Calu3 (cell line): ENCODE measurements at regions not wholly inside any gene's neighbourhood (a gene's known extent, or its start where the extent isn't known, plus 50 kb on each side); places are given as distances from the start of the nearest gene placed in this dataset.

ENCODE experiments used
- BruUV-seq: library from RNA; stranded (reverse); fragments of 400-500 nt; replicated peaks from 2 replicates; lab custom pipeline; 2021; lab: Mats Ljungman, UMichigan
- CTCF ChIA-PET: fragments of 300-600 bp; sonication (Branson Sonifier 250); formaldehyde crosslinking; loops from one replicate; lab custom pipeline; 2022; ENCODE audit warnings: antibody characterized with exemption; lab: Charles Lee
- DNase-seq: peaks from one replicate; pipeline ENCODE4 v3.0.0; 2022
- H3K27ac Mint-ChIP-seq: one replicate; pipeline ENCODE4 v1.8.0; 2022; ENCODE audit warnings: mixed read lengths; ENCODE audit not compliant: unreplicated experiment
- H3K27me3 Mint-ChIP-seq: one replicate; pipeline ENCODE4 v1.8.0; 2022; ENCODE audit warnings: mixed read lengths; ENCODE audit not compliant: unreplicated experiment
- H3K36me3 Mint-ChIP-seq: one replicate; pipeline ENCODE4 v1.8.0; 2022; ENCODE audit warnings: mild to moderate bottlenecking, moderate library complexity, mixed read lengths; ENCODE audit not compliant: insufficient read depth, unreplicated experiment
- H3K4me1 Mint-ChIP-seq: one replicate; pipeline ENCODE4 v1.8.0; 2022; ENCODE audit warnings: mild to moderate bottlenecking, low read depth, mixed read lengths; ENCODE audit not compliant: unreplicated experiment
- H3K4me3 Mint-ChIP-seq: one replicate; pipeline ENCODE4 v1.8.0; 2022; ENCODE audit warnings: mild to moderate bottlenecking, low read depth, moderate library complexity, mixed read lengths; ENCODE audit not compliant: unreplicated experiment
- H3K9me3 Mint-ChIP-seq: one replicate; pipeline ENCODE4 v1.8.0; 2022; ENCODE audit warnings: low read depth, mixed read lengths; ENCODE audit not compliant: unreplicated experiment
- intact Hi-C: fragments of 100-400 bp; cut with micrococcal nuclease; formaldehyde crosslinking; loops from one replicate; pipeline ENCODE4 v1.10.0; 2022; ENCODE audit not compliant: unreplicated experiment
- TF ChIP-seq, protein P1 (sequence below): fragments of 200-600 bp; IDR thresholded peaks from one replicate; pipeline ENCODE4 v1.8.0; 2022; ENCODE audit warnings: antibody characterized with exemption; ENCODE audit not compliant: unreplicated experiment

DNA sequence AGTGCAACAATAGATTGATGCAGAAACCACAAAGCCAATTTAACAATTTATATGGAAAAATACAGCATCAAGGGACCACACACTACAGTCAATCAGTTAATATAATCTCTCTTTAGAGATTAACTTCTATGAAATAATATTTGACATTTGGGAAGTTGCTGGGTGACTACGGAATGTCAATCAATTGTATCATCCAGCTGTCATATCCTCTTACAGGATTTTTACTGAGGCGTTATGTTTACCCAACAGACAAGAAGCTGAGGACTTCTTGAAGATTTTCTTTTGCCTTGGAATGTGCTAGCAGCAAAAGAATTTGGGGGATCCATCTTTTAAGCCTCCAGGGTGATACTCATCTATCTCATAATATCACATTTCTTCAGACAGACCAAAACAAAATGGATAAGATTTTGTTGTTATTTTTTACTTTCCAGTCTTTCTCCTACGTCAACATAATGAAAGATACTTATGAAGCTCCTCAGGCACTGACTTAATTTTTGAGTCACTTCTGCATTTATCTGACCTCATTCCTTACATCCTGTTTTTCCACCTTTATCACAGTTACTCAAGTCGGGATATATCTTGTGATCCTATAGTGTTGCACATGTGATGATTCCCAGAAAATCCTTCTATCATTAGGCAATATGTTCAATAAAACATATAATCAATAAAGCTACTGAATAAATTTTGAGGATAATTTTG, 227.2 kb upstream of the SPHKAP start:
- H3K4me1 Mint-ChIP-seq, result no peaks in the 10 kb centered on the region
- peaks cover 3% of the 10 kb centered on the region for H3K9me3 Mint-ChIP-seq
- no peak overlapping the region for H3K4me3 Mint-ChIP-seq
- no peak overlapping the region for H3K27ac Mint-ChIP-seq
- BruUV-seq, result no TSS peak
- TF ChIP-seq, protein P1, sequence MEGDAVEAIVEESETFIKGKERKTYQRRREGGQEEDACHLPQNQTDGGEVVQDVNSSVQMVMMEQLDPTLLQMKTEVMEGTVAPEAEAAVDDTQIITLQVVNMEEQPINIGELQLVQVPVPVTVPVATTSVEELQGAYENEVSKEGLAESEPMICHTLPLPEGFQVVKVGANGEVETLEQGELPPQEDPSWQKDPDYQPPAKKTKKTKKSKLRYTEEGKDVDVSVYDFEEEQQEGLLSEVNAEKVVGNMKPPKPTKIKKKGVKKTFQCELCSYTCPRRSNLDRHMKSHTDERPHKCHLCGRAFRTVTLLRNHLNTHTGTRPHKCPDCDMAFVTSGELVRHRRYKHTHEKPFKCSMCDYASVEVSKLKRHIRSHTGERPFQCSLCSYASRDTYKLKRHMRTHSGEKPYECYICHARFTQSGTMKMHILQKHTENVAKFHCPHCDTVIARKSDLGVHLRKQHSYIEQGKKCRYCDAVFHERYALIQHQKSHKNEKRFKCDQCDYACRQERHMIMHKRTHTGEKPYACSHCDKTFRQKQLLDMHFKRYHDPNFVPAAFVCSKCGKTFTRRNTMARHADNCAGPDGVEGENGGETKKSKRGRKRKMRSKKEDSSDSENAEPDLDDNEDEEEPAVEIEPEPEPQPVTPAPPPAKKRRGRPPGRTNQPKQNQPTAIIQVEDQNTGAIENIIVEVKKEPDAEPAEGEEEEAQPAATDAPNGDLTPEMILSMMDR, result no peak
- no peak for DNase-seq
- H3K27me3 Mint-ChIP-seq, result no peaks in the 10 kb centered on the region
- H3K36me3 Mint-ChIP-seq, result no peaks in the 10 kb centered on the region
- CTCF ChIA-PET, result no interaction called here
- intact Hi-C loops, result no loop called here

DNA sequence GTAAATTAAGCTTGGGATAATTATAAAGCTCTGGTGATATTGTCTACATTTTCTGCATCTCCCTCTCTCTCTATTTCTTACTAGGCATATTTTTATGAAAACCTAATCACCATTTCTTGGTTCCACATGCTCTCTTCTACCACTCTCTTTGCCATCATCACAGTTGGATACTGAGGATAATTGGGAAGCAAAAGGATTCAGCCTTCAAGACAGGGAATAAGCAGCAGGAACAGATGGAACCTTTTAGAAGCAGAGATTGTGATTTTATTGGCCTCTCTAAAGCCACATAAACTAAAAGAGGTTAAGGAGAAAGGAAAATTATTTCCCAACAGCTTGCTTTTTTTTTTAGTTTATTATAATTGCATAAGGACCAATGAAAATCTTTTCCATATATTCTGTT, 226.3 kb upstream of the SPHKAP start:
- BruUV-seq, result no TSS peak
- no peak for DNase-seq
- Mint-ChIP-seq H3K9me3 (peaks cover 3% of the 10 kb centered on the region), H3K27ac (no peak overlapping the region), H3K4me3 (no peak overlapping the region), H3K36me3 (no peaks in the 10 kb centered on the region), H3K27me3 (no peaks in the 10 kb centered on the region), H3K4me1 (no peaks in the 10 kb centered on the region)
- intact Hi-C loops, result no loop called here
- CTCF ChIA-PET, result no interaction called here
- TF ChIP-seq, protein P1, result no peak

DNA sequence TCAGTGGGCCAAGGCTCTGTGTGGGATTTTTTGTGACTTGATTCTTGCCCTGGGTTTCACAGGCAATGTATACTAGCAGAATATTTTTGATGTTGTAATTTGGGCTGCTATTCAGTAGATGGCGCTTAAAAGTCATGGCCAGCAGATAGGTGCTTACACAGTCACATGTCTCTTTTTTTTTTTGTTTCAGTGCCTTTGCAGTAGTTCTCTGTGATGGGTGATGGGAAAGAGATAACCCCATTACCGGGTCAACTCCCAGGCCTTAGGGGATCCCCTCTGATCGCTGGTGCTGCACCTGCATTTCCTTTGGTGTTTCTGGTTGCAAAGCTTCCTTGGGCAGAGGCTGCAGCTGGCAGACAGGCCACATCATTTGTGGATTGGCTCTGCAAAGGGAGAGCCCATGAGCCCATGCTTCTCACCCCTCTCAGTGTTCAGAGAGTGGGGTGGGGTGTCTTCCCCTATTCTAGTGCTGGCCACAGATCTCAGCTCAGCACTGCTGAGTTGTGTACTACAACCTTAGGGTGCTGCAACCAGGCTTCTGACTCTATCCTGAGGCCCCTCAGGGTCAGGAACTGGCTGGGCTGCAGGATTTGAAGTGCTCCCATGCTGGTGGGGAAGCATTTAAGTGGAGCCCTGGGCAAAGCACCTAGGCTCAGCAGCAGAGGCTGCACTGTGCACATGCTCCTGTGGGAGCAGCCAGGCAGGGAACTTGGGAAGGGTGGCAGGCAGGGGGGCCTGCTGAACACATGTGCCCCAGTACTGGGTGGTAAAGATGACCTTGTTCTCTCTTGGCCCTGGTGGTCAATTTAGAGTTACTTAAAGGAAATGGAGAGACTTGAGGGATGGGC, 219.8 kb upstream of the SPHKAP start:
- H3K4me3 Mint-ChIP-seq, result no peak overlapping the region
- CTCF ChIA-PET, result no interaction called here
- intact Hi-C loops, result no loop called here
- peaks cover 12% of the 10 kb centered on the region for H3K9me3 Mint-ChIP-seq
- no peaks in the 10 kb centered on the region for H3K36me3 Mint-ChIP-seq
- no peak for DNase-seq
- no TSS peak for BruUV-seq
- H3K27ac Mint-ChIP-seq, result no peak overlapping the region
- TF ChIP-seq, protein P1, result no peak
- no peaks in the 10 kb centered on the region for H3K27me3 Mint-ChIP-seq
- no peaks in the 10 kb centered on the region for H3K4me1 Mint-ChIP-seq

DNA sequence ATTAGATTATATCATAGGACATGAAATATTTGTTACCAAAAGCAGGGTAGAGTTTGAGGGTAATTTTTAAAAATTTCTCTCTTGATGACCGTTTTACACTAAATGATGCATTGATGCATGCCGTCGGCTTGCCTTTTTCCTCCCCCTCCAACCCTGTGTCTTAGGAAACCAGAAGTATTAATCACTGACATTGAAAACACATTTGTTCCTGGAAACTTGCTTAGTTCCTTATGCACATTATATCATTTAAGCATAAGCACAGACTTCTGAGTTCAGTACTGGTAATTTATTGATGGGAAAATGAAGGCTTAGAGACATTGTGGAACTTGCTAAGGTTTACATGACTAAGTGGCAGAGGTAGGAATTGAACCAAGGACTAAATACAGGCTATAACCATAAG, 206.3 kb upstream of the SPHKAP start:
- DNase-seq, result no peak
- BruUV-seq, result no TSS peak
- TF ChIP-seq, protein P1, result no peak
- H3K4me3 Mint-ChIP-seq, result no peak overlapping the region
- CTCF ChIA-PET, result no interaction called here
- H3K36me3 Mint-ChIP-seq, result no peaks in the 10 kb centered on the region
- H3K9me3 Mint-ChIP-seq, result peaks cover 3% of the 10 kb centered on the region
- intact Hi-C loops, result no loop called here
- no peak overlapping the region for H3K27ac Mint-ChIP-seq
- no peaks in the 10 kb centered on the region for H3K4me1 Mint-ChIP-seq
- H3K27me3 Mint-ChIP-seq, result no peaks in the 10 kb centered on the region
